GM21515 (cell line): ENCODE measurements at regions not wholly inside any gene's neighbourhood (a gene's known extent, or its start where the extent isn't known, plus 50 kb on each side); places are given as distances from the start of the nearest gene placed in this dataset.

Experiments used
- ATAC-seq: cut with Tn5 transposase; IDR thresholded peaks from one replicate; pipeline ENCODE4 v1.9.1; 2021; ENCODE audit not compliant: unreplicated experiment

GRCh38 chr16:14362774-14363371 is 267.2 kb downstream of the PARN start:
- no peak for ATAC-seq

DNA sequence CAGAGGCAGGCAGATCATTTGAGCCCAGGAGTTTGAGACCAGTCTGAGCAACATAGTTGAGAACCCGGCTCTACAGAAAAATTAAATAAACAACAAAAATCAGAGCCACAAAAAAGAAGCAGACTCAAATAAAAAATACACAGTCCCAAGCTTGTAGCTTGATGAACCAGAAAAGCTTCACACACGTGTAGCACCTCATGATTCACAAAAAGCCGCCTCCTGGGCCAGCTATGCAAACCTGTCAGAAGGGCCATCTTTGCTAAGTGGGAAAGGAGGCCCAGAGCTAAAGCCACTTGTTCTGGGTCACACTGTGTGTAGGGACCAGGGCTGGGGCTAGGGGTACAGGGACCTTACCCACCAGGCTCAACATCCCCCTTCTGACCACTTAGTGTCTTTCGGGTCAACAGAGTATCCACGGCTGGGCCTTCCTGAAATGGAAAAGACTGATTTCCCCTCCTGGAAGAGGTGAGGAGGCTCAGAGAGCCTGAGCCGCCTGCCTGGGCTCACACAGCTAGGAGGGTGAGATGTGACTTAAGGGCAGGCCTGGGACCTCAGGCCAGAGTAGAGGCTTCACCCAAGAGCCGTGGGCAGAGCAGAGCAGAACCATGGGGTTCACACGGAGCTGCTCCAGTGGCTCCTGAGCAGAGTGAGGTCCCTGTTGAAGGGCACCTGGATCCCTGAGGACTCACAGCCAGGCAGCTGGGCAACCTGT is 269.6 kb downstream of the PARN start:
- no peak for ATAC-seq

DNA sequence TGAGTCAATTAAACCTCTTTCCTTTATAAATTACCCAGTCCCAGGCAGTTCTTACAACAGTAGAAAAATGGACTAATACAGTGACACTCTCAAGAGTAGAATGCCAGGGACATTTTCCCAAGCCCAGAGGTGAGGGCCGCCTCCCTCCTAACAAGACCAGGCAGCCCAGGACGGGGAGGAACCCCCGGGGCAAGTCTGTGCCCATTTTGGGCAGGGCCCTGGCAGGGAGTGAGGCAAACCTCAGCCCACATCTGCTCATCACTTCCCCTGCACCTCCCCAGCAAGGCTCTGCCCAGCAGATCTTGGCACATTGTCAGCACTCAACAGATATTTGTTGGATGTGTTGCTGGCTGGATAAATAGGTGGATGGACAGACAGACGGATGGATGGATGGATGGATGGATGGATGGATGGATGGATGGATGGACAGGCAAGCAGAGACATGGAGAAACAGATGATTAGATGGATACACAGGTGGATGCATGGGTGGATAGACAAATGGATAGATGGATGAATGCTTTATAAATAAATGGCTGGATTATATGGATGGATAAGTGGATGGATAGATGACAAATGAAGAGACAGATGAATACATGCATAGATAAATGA is 271.3 kb downstream of the PARN start:
- no peak for ATAC-seq

- ATAC-seq, result no peak
Observed at GRCh38 chr16:14357328-14357727, 272.7 kb downstream of the PARN start.

DNA sequence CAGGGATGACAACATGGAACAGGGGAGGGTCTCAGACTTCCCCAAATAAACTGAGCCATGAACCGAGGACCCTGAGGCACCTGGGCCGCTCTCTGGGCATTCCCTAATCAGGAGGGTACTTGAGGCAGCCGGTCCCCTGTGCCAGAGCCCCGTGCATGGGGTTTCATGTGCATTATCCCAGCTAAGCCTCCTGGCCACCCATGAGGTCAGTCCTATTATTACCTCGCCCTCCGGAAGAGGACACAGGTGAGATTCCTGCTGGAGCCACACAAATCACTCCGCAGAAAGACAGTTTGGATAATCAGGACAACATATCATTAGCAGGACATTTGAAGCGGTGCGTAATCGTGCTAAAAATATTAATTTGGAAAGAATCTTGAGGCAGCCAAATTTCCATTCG is 274.0 kb downstream of the PARN start:
- ATAC-seq, result no peak

DNA sequence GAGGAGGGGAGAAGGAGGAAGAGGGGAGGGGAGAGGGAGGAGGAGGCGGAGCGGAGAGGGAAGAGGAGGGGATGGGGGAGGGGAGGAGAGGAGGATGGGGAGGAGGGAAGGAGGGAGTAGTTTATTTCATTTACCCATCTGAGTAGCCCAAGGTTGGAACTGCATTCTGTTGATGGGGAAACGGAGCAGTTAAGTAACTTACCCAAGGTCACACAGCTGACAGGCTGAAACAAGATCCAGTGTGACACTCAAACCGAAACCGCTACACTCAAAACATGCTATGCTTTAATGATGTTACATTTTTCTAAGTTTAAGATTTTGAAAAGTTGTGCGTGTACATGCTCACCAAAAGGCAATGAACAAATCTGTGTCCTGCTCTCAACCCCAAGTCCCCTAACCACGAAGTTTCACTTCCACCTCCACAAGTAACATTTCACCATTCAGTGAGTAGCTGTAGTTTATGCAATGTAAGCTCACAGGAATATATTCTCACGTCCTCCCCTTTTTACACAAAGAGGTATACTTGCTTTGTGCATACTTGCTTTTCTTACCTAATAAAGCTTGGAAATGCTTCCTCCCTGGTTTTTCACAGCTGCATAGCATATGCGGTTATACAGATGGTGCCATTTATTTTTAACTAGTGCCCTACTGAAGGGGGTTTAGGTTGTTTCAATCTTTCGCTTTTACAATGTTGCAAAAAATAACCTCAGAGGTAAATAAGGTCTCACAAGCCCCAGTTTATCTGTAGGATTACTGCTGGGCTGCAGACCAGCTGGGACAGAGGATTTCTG is 275.3 kb downstream of the PARN start:
- ATAC-seq, result peak; percentile 90

DNA sequence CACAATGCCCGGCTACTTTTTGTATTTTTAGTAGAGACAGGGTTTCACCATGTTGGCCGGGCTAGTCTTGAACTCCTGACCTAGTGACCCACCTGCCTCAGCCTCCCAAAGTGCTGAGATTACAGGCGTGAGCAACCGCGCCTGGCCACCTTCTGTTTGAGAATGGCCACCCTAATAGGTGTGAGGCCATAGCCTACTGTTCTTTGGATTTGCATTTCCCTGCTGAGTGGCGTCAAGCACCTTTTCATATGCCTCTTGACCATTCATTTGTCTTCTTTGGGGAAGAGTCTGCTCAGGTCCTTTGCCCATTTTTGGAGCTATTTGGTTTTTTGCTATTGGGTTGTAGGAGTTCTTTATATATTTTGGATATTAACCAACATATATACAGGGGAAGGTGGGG is 276.7 kb downstream of the PARN start:
- ATAC-seq, result no peak

DNA sequence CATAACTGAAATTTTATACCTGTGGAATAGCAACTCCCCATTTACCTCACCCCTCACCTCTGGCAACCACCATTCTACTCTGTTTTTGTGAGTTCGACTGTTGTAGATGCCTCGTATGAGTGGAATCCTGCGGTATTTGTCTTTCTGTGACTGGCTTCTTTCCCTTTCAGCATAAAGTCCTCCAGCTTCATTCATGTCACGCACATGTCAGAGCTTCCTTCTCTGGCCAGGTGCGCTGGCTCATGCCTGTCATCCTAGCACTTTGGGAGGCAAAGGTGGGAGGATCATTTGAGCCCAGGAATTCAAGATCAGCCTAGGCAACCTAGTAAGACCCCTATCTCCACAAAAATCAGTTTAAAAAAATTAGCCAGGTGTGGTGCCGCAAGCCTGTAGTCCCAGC is 278.4 kb downstream of the PARN start:
- no peak for ATAC-seq

DNA sequence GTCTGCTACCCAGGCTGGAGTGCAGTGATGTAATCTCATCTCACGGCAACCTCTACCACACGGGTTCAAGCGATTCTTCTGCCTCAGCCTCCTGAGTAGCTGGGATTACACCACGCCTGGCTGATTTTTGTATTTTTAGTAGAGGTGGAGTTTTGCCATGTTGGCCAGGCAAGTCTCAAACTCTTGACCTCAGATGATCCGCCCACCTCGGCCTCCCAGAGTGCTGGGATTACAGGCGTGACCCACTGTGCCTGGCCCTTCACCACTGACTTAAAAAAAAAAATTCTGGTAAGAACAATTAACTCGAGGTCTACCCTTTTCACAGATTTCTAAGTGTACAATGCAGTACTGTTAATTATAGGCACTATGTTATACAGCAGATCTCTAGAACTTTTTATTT is 279.4 kb downstream of the PARN start:
- ATAC-seq, result no peak

GRCh38 chr16:14350081-14350480 is 279.0 kb downstream of the MRTFB start:
- no peak for ATAC-seq

GRCh38 chr16:14347706-14348105 is 276.6 kb downstream of the MRTFB start:
- ATAC-seq, result no peak

GRCh38 chr16:14346278-14347142 is 275.4 kb downstream of the MRTFB start:
- no peak for ATAC-seq

- ATAC-seq, result no peak
Observed at GRCh38 chr16:14345512-14346115, 274.5 kb downstream of the MRTFB start.

DNA sequence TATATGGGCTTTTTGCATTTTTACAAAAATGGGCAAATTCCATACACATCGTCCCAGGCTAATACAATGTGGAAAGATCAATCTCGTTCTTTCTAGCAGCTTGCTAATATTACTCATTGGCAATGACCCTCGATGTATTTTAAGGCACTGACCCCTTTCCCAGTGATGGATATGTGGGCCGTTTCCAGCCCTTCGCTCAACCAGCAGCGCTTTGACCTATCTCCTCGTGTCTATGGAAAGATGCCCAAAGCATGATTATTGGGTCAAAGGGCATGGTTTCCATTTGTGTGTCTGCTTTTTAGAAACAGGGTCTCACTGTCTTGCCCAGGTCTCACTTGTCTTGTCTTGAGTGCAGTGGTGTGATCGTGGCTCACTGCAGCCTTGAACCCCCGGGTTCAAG is 273.8 kb downstream of the MRTFB start:
- ATAC-seq, result no peak

GRCh38 chr16:14344292-14344691 is 273.2 kb downstream of the MRTFB start:
- no peak for ATAC-seq

DNA sequence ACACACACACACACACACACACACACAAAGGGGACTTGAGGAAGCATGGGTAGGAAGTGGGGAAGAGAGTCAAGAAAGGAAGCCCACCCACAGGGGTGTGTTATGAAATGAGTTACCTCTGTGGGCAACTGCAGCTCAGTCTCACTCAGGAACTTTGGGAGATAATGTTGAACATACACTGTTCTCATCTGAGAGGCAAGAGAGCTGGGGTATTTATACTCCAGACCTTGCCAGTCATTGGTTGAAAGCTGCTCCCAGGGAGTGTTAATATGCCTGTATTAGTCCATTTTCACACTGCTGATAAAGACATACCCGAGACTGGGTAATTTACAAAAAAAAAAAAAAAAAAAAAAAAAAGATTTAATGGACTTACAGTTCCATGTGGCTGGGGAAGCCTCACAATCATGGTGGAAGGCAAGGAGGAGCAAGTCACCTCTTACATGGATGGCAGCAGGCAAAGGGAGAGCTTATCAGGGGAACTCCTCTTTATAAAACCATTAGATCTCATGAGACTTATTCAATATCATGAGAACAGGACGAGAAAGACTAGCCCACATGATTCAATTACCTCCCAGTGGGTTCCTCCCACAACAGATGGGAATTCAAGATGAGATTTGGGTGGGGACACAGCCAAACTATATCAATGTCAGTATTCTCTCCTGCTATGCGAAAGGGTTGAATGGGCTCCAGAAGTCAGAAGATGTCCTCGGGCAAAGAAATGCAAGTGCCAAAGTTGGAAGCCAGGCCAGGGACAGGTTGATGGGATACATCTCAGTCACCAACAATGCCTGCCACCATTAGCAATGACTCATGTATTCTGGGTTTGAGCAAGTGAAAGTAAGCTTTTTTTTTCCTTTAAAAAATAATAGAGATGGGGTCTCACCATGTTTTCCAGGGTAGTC is 270.5 kb downstream of the MRTFB start:
- no peak for ATAC-seq

- ATAC-seq, result no peak
Observed at GRCh38 chr16:14339694-14340093, 268.6 kb downstream of the MRTFB start.

DNA sequence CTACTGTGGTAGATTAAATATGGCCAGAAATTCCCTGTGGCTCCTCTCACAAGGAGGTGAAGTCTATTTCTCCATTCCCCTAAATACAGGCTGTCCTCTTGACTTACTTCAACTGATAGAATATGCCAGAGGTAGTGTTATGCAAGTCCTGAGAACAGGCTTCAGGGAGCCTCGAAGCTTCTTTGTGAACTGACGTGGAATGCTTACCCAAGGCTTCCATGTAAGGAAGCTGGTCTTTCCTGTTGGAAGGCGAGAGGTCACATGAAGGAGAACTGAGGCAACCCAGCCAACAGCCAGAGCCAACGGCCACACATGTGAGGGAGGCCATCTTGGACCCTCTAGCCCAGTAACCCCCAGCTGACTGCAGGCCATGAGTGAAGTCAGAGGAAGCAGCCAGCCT is 267.9 kb downstream of the MRTFB start:
- ATAC-seq, result no peak

DNA sequence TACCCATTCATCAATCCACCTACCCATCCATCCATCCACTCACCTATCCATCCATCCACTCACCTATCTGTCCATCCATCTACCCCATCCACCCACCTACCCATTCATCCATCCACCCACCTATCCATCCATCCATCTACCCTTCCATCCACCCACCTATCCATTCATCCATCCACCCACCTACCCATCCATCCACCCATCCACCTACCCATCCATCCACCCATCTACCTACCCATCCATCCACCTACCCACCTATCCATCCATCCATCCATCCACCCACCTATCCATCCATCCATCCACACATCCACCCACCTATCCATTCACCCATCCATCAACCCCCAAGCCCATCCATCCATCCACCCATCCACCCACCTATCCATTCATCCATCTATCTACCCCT is 267.1 kb downstream of the MRTFB start:
- ATAC-seq, result no peak
